ENCODE measurements at regions not wholly inside any gene's neighbourhood (a gene's known extent, or its start where the extent isn't known, plus 50 kb on each side); places are given as distances from the start of the nearest gene placed in this dataset.

DNA sequence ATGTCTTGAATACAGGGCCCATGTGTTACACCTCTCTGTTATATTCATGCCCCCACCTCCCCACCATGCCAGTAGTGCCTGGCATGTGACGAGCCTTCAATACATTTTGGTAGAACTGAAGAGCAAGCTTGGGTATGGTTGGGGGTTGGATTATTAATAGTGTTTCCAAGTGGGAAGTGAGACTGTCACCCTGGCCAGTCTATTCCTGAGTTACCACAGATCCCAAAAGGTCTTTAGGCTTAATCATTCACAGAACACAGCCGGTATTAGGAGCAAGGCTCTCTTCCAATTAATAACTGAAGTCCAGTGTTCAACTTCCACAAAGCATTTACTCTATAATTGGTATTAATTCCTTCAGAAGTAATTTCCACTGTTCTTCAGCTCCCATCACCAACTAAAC, 231.9 kb upstream of the LRTM1 start:
- no peak overlapping the region for H3K27ac ChIP-seq (ENCODE audit: low read depth, low read length, poor library complexity, severe bottlenecking)
- H3K4me3 ChIP-seq (ENCODE audit: low read depth, low read length, poor library complexity, severe bottlenecking), result no peak overlapping the region
- TF ChIP-seq, protein P1, sequence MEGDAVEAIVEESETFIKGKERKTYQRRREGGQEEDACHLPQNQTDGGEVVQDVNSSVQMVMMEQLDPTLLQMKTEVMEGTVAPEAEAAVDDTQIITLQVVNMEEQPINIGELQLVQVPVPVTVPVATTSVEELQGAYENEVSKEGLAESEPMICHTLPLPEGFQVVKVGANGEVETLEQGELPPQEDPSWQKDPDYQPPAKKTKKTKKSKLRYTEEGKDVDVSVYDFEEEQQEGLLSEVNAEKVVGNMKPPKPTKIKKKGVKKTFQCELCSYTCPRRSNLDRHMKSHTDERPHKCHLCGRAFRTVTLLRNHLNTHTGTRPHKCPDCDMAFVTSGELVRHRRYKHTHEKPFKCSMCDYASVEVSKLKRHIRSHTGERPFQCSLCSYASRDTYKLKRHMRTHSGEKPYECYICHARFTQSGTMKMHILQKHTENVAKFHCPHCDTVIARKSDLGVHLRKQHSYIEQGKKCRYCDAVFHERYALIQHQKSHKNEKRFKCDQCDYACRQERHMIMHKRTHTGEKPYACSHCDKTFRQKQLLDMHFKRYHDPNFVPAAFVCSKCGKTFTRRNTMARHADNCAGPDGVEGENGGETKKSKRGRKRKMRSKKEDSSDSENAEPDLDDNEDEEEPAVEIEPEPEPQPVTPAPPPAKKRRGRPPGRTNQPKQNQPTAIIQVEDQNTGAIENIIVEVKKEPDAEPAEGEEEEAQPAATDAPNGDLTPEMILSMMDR (IDR thresholded peaks at IDR 0.05; ENCODE audit: low read length), result no peak
- no peak for TF ChIP-seq EZH2 (IDR thresholded peaks at IDR 0.05; ENCODE audit: borderline replicate concordance, low read length)
- H3K4me1 ChIP-seq (ENCODE audit: insufficient read depth, low read length, severe bottlenecking), result no peaks in the 10 kb centered on the region
- no peak overlapping the region for H3K4me2 ChIP-seq (ENCODE audit: low read length)
- H4K20me1 ChIP-seq (ENCODE audit: insufficient read depth, low read length), result no peaks in the 10 kb centered on the region
- H3K27me3 ChIP-seq (ENCODE audit: insufficient read depth, low read length), result no peaks in the 10 kb centered on the region
- H3K79me2 ChIP-seq (ENCODE audit: insufficient read depth, low read length), result no peaks in the 10 kb centered on the region
- no peaks in the 10 kb centered on the region for H3K36me3 ChIP-seq (ENCODE audit: insufficient read depth, low read length)
- no peak overlapping the region for H2AFZ ChIP-seq (ENCODE audit: low read length)
- H3K9me3 ChIP-seq (ENCODE audit: low read length), result no peaks in the 10 kb centered on the region
- no peaks in the 10 kb centered on the region for H3K9me2 ChIP-seq (ENCODE audit: low read depth, low read length)
- no peaks in the 10 kb centered on the region for H3F3A ChIP-seq (ENCODE audit: insufficient read depth, low read length)
- no peak overlapping the region for H3K9ac ChIP-seq (ENCODE audit: low read length)

DNA sequence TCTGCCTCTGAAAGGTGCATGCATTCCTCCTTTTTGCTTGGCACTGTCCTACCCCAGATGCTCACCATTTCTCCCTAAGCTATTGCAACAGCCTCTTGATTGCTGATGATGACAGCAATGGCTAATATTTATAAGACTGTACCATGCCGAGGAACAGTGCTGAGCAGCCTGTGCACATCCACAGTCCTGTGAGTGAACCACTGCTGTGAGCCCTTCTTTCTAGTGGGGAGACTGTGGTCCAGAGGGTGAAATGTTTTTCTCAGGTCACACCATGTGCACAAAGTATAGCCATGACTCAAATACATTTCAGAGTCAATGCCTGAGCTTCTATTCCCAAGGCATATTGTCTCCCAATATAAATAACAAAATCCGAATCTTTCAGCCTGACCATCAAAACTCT, 231.2 kb upstream of the LRTM1 start:
- H3K9ac ChIP-seq (ENCODE audit: low read length), result no peak overlapping the region
- TF ChIP-seq EZH2 (IDR thresholded peaks at IDR 0.05; ENCODE audit: borderline replicate concordance, low read length), result no peak
- TF ChIP-seq, protein P1 (IDR thresholded peaks at IDR 0.05; ENCODE audit: low read length), result no peak
- H3K36me3 ChIP-seq (ENCODE audit: insufficient read depth, low read length), result no peaks in the 10 kb centered on the region
- H3K9me2 ChIP-seq (ENCODE audit: low read depth, low read length), result no peaks in the 10 kb centered on the region
- H3K4me3 ChIP-seq (ENCODE audit: low read depth, low read length, poor library complexity, severe bottlenecking), result no peak overlapping the region
- no peaks in the 10 kb centered on the region for H3F3A ChIP-seq (ENCODE audit: insufficient read depth, low read length)
- no peaks in the 10 kb centered on the region for H3K27me3 ChIP-seq (ENCODE audit: insufficient read depth, low read length)
- no peak overlapping the region for H2AFZ ChIP-seq (ENCODE audit: low read length)
- H4K20me1 ChIP-seq (ENCODE audit: insufficient read depth, low read length), result no peaks in the 10 kb centered on the region
- H3K9me3 ChIP-seq (ENCODE audit: low read length), result no peaks in the 10 kb centered on the region
- H3K79me2 ChIP-seq (ENCODE audit: insufficient read depth, low read length), result no peaks in the 10 kb centered on the region
- H3K27ac ChIP-seq (ENCODE audit: low read depth, low read length, poor library complexity, severe bottlenecking), result no peak overlapping the region
- H3K4me2 ChIP-seq (ENCODE audit: low read length), result no peak overlapping the region
- no peaks in the 10 kb centered on the region for H3K4me1 ChIP-seq (ENCODE audit: insufficient read depth, low read length, severe bottlenecking)

DNA sequence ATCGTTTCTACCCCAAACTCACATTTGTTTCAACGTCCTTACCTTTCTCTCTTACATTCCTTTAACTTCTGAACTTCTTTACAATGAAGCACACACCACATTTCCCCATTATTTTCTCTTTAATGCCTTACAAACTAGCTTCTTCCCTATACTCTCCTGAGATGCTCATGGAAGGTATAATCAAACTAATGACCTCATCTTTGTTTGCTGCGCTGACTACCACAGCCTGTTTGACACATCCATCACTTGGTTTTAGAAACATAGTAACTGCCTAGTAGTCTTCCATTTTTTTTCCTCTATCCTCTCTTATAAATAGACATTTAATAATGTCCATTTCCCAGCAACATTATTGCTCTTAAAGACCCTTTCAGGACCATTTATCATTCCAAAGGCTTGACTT, 230.5 kb upstream of the LRTM1 start:
- Histone ChIP-seq H3K9me2 (ENCODE audit: low read depth, low read length) (no peaks in the 10 kb centered on the region), H4K20me1 (ENCODE audit: insufficient read depth, low read length) (no peaks in the 10 kb centered on the region), H3K27ac (ENCODE audit: low read depth, low read length, poor library complexity, severe bottlenecking) (no peak overlapping the region), H3K79me2 (ENCODE audit: insufficient read depth, low read length) (no peaks in the 10 kb centered on the region), H3K4me1 (ENCODE audit: insufficient read depth, low read length, severe bottlenecking) (no peaks in the 10 kb centered on the region), H3K36me3 (ENCODE audit: insufficient read depth, low read length) (no peaks in the 10 kb centered on the region), H3K9ac (ENCODE audit: low read length) (no peak overlapping the region), H3K9me3 (ENCODE audit: low read length) (no peaks in the 10 kb centered on the region), H3K4me2 (ENCODE audit: low read length) (no peak overlapping the region), H3K4me3 (ENCODE audit: low read depth, low read length, poor library complexity, severe bottlenecking) (no peak overlapping the region), H3K27me3 (ENCODE audit: insufficient read depth, low read length) (no peaks in the 10 kb centered on the region), H2AFZ (ENCODE audit: low read length) (no peak overlapping the region), H3F3A (ENCODE audit: insufficient read depth, low read length) (no peaks in the 10 kb centered on the region)
- TF ChIP-seq EZH2 (IDR thresholded peaks at IDR 0.05; ENCODE audit: borderline replicate concordance, low read length), result no peak
- TF ChIP-seq, protein P1 (IDR thresholded peaks at IDR 0.05; ENCODE audit: low read length), result no peak

All from OCI-LY1 (cell line).